Keratinocyte (primary cell): ENCODE measurements at regions not wholly inside any gene's neighbourhood (a gene's known extent, or its start where the extent isn't known, plus 50 kb on each side); places are given as distances from the start of the nearest gene placed in this dataset.

Experiments used
- DNase-seq: peaks from one replicate; pipeline ENCODE4 v3.0.0-alpha.2; 2011; ENCODE audit warnings: low read depth, missing footprints, low spot score
- FAIRE-seq: peaks from 2 replicates; lab custom pipeline; 2011; peaks lifted over from hg19 to GRCh38; lab: Jason Lieb, UNC
- H2AFZ ChIP-seq: 2 replicates; pipeline ENCODE4 v1.6.0; 2012; ENCODE audit warnings: low read length, control low read depth, inconsistent platforms; ENCODE audit not compliant: control insufficient read depth
- H3K27ac ChIP-seq: 2 replicates; pipeline ENCODE4 v1.5.1; 2011; ENCODE audit warnings: low read length; ENCODE audit not compliant: control insufficient read depth, insufficient read depth
- H3K27me3 ChIP-seq: 3 replicates; pipeline ENCODE4 v1.6.0; 2011; ENCODE audit warnings: low read length; ENCODE audit not compliant: control insufficient read depth, insufficient read depth; ENCODE audit errors: extremely low read depth
- H3K36me3 ChIP-seq, 2 experiments: 2 replicates in 1 of 2; 3 replicates in 1 of 2; pipeline ENCODE4 v1.5.1; 2011; ENCODE audit warnings: low read length in 2 of 2, mild to moderate bottlenecking in 1 of 2; ENCODE audit not compliant: control insufficient read depth in 2 of 2, insufficient read depth in 2 of 2; ENCODE audit errors: extremely low read depth in 1 of 2
- H3K4me1 ChIP-seq: 3 replicates; pipeline ENCODE4 v1.5.1; 2011; ENCODE audit warnings: low read length; ENCODE audit not compliant: control insufficient read depth, insufficient read depth; ENCODE audit errors: extremely low read depth
- H3K4me2 ChIP-seq: 3 replicates; pipeline ENCODE4 v1.6.0; 2011; ENCODE audit warnings: low read depth, low read length; ENCODE audit not compliant: control insufficient read depth, insufficient read depth; ENCODE audit errors: extremely low read depth
- H3K4me3 ChIP-seq, 3 experiments: fragments of 200-600 bp in 1 of 3; sonication (generic) in 1 of 3; 2 replicates in 2 of 3; 3 replicates in 1 of 3; pipeline ENCODE4 v1.5.1; 2011 to 2016; ENCODE audit warnings: low read length in 3 of 3, mild to moderate bottlenecking in 3 of 3, control low read depth in 2 of 3, inconsistent platforms in 1 of 3, low read depth in 1 of 3, mixed read lengths in 1 of 3, mixed run types in 1 of 3, moderate library complexity in 1 of 3; ENCODE audit not compliant: control insufficient read depth in 2 of 3, insufficient read depth in 2 of 3; ENCODE audit errors: extremely low read depth in 1 of 3
- H3K79me2 ChIP-seq: 2 replicates; pipeline ENCODE4 v1.6.0; 2012; ENCODE audit warnings: low read length; ENCODE audit not compliant: control insufficient read depth, insufficient read depth
- H3K9ac ChIP-seq: 3 replicates; pipeline ENCODE4 v1.6.0; 2011; ENCODE audit warnings: low read length; ENCODE audit not compliant: control insufficient read depth, insufficient read depth; ENCODE audit errors: extremely low read depth
- H3K9me1 ChIP-seq: 3 replicates; pipeline ENCODE4 v1.6.0; 2011; ENCODE audit warnings: low read length; ENCODE audit not compliant: control insufficient read depth, insufficient read depth; ENCODE audit errors: extremely low read depth
- H3K9me3 ChIP-seq: 2 replicates; pipeline ENCODE4 v1.5.1; 2012; ENCODE audit warnings: low read depth, low read length; ENCODE audit not compliant: control insufficient read depth
- H4K20me1 ChIP-seq: 3 replicates; pipeline ENCODE4 v1.6.0; 2011; ENCODE audit warnings: low read length; ENCODE audit not compliant: control insufficient read depth, insufficient read depth; ENCODE audit errors: extremely low read depth
- EZH2 ChIP-seq: IDR thresholded peaks from one replicate; pipeline ENCODE4 v1.6.1; 2012; ENCODE audit warnings: inconsistent platforms, mild to moderate bottlenecking, low read length, moderate library complexity
- dilution Hi-C: fragments of 300-500 bp; cut with MboI; formaldehyde crosslinking; loops from one replicate; pipeline ENCODE4 v1.7.0; 2020; ENCODE audit warnings: low sequenced_read_pairs; ENCODE audit not compliant: extremely low pct_ligation_motif_present
- TF ChIP-seq, protein P1 (sequence below), 3 experiments: IDR thresholded peaks in 1 of 3; conservative IDR thresholded peaks in 1 of 3; optimal IDR thresholded peaks in 1 of 3; 2 replicates in 2 of 3; 3 replicates in 1 of 3; pipeline versions ENCODE3 to v1.5.1; 2011; ENCODE audit warnings: low read length in 3 of 3, mild to moderate bottlenecking in 3 of 3, moderate library complexity in 2 of 3, control low read depth in 1 of 3, inconsistent platforms in 1 of 3; ENCODE audit not compliant: insufficient read depth in 2 of 3; ENCODE audit errors: extremely low read depth in 1 of 3

DNA sequence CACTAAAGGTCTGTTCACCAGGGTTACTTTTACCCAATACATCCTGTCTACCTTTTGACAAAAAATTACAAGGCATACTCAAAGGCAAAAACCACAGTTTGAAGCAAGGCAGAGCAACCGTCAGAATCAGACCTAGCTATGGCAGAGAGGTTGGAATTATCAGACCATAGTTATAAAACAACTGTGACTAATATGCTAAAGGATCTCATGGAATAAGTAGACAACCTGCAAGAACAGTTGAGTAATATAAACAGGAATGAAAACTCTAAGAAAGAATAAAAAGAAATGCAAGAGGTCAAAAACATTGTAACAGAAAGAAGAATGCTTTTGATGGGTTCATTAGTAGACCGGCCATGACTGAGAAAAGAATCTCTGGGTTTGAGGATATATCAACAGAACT is 318.8 kb upstream of the KCNH7 start:
- no peaks in the 10 kb centered on the region for H4K20me1 ChIP-seq
- no peaks in the 10 kb centered on the region for H3K36me3 ChIP-seq
- H2AFZ ChIP-seq, result no peak overlapping the region
- dilution Hi-C loops, result loop anchor here (25.0 kb wide), 1 partner anchor 1330 kb away; no protein-coding TSS in a partner anchor
- H3K27ac ChIP-seq, result no peak overlapping the region
- no peak overlapping the region for H3K9ac ChIP-seq
- H3K9me3 ChIP-seq, result no peaks in the 10 kb centered on the region
- no peaks in the 10 kb centered on the region for H3K9me1 ChIP-seq
- TF ChIP-seq, protein P1, sequence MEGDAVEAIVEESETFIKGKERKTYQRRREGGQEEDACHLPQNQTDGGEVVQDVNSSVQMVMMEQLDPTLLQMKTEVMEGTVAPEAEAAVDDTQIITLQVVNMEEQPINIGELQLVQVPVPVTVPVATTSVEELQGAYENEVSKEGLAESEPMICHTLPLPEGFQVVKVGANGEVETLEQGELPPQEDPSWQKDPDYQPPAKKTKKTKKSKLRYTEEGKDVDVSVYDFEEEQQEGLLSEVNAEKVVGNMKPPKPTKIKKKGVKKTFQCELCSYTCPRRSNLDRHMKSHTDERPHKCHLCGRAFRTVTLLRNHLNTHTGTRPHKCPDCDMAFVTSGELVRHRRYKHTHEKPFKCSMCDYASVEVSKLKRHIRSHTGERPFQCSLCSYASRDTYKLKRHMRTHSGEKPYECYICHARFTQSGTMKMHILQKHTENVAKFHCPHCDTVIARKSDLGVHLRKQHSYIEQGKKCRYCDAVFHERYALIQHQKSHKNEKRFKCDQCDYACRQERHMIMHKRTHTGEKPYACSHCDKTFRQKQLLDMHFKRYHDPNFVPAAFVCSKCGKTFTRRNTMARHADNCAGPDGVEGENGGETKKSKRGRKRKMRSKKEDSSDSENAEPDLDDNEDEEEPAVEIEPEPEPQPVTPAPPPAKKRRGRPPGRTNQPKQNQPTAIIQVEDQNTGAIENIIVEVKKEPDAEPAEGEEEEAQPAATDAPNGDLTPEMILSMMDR (optimal IDR thresholded peaks at IDR 0.05 in 1 of 3, IDR thresholded peaks at IDR 0.05 in 1 of 3, conservative IDR thresholded peaks at IDR 0.05 in 1 of 3; ENCODE audit: extremely low read depth in 1 of 3, insufficient read depth in 2 of 3, low read length in 3 of 3), result no peak
- TF ChIP-seq EZH2, result no peak
- no peaks in the 10 kb centered on the region for H3K27me3 ChIP-seq
- no peak overlapping the region for H3K4me2 ChIP-seq
- H3K79me2 ChIP-seq, result no peaks in the 10 kb centered on the region
- H3K4me1 ChIP-seq, result no peaks in the 10 kb centered on the region
- DNase-seq (no peak), FAIRE-seq (no peak)
- H3K4me3 ChIP-seq, result no peak overlapping the region

DNA sequence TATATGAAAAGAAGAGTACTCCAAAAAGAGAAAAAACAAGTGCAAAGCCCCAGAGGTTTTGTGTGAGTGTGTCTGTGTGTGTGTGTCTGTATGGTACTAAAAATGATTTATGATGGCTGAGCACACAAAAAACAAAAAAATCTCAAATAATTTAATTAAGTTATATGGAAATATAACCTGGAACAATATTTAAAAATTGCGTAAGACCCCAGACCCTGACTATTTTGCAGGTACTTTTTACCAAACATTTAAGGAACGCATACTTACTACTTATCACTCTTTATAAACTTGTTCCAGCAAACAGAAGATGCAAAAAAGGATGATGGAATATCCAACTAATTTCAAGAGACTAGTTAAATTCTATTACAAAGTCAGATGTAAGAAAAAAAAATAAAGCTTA is 317.4 kb upstream of the KCNH7 start:
- Histone ChIP-seq H3K4me3 (no peak overlapping the region), H2AFZ (no peak overlapping the region), H3K4me1 (no peaks in the 10 kb centered on the region), H3K27ac (no peak overlapping the region), H3K27me3 (no peaks in the 10 kb centered on the region), H3K4me2 (no peak overlapping the region), H3K9me3 (no peaks in the 10 kb centered on the region), H3K9me1 (no peaks in the 10 kb centered on the region), H3K36me3 (no peaks in the 10 kb centered on the region), H4K20me1 (no peaks in the 10 kb centered on the region), H3K9ac (no peak overlapping the region), H3K79me2 (no peaks in the 10 kb centered on the region)
- no peak for DNase-seq
- no peak for FAIRE-seq
- TF ChIP-seq, protein P1 (optimal IDR thresholded peaks at IDR 0.05 in 1 of 3, IDR thresholded peaks at IDR 0.05 in 1 of 3, conservative IDR thresholded peaks at IDR 0.05 in 1 of 3; ENCODE audit: extremely low read depth in 1 of 3, insufficient read depth in 2 of 3, low read length in 3 of 3), result no peak
- no peak for TF ChIP-seq EZH2
- dilution Hi-C loops, result loop anchor here (25.0 kb wide), 1 partner anchor 1331 kb away; no protein-coding TSS in a partner anchor
